ENCODE measurements at regions not wholly inside any gene's neighbourhood (a gene's known extent, or its start where the extent isn't known, plus 50 kb on each side); places are given as distances from the start of the nearest gene placed in this dataset.
"Not testable (repeated sequence)": the region's sequence is repeated elsewhere in the genome, so short reads cannot be mapped to it uniquely, and the experiment has no call there.

DNA sequence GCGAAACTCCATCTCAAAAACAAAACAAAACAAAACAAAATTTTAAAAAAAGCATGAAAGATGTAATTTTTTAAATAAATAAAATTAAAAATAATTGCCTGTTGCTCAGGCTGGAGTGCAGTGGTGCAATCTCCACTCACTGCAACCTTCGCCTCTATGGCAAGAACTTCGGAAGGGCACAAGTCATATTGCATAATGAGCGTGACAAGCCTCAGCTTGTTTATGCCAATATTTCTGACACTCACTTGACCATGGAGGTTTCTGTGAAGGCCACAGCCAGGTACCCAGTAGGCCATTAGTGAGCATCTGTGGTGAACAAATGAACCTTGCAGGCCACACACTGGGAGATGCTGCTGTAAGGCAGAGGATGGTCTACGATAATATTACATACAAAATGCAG, 106.1 kb upstream of the KMT2C start:
- no peaks in the 10 kb centered on the region for H3K27me3 ChIP-seq (ENCODE audit: insufficient read depth, low read length)
- no peak overlapping the region for H3K4me3 ChIP-seq (ENCODE audit: low read length)
- H3K27ac ChIP-seq (ENCODE audit: low read depth, low read length): no peak overlapping the region
- WGBS: 98% methylated on average over 3 of the region's 5 CpGs
- H3K4me1 ChIP-seq (ENCODE audit: insufficient read depth, low read length): peaks cover 11% of the 10 kb centered on the region
- no peaks in the 10 kb centered on the region for H3K9me3 ChIP-seq (ENCODE audit: insufficient read depth, low read depth, low read length)
- H3K9ac ChIP-seq (ENCODE audit: low read depth, low read length): no peak overlapping the region
- no peaks in the 10 kb centered on the region for H3K36me3 ChIP-seq (ENCODE audit: insufficient read depth, low read length)

DNA sequence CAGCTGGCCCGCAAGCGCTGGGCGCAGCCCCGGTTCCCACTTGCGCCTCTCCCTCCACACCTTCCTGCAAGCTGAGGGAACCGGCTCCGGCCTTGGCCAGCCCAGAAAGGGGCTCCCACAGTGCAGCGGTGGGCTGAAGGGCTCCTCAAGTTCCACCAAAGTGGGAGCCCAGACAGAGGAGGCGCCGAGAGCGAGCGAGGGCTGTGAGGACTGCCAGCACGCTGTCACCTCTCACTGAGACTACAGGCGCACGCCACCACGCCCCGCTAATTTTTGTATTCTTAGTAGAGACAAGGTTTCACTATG, 103.3 kb upstream of the KMT2C start:
- WGBS: 97% methylated on average over 17 of the region's 17 CpGs
- not testable (repeated sequence) for H3K9ac ChIP-seq (ENCODE audit: low read depth, low read length); H3K9me3 ChIP-seq (ENCODE audit: insufficient read depth, low read depth, low read length); H3K4me3 ChIP-seq (ENCODE audit: low read length); H3K4me1 ChIP-seq (ENCODE audit: insufficient read depth, low read length); H3K36me3 ChIP-seq (ENCODE audit: insufficient read depth, low read length); H3K27ac ChIP-seq (ENCODE audit: low read depth, low read length); H3K27me3 ChIP-seq (ENCODE audit: insufficient read depth, low read length)

- H3K4me1 ChIP-seq (ENCODE audit: insufficient read depth, low read length); H3K4me3 ChIP-seq (ENCODE audit: low read length); H3K36me3 ChIP-seq (ENCODE audit: insufficient read depth, low read length); H3K27ac ChIP-seq (ENCODE audit: low read depth, low read length); H3K9me3 ChIP-seq (ENCODE audit: insufficient read depth, low read depth, low read length); H3K9ac ChIP-seq (ENCODE audit: low read depth, low read length); H3K27me3 ChIP-seq (ENCODE audit: insufficient read depth, low read length): not testable (repeated sequence)
- 95% methylated on average over 46 of the region's 46 CpGs for WGBS
Measured at GRCh38 chr7:152538346-152539189, 102.8 kb upstream of the KMT2C start.

DNA sequence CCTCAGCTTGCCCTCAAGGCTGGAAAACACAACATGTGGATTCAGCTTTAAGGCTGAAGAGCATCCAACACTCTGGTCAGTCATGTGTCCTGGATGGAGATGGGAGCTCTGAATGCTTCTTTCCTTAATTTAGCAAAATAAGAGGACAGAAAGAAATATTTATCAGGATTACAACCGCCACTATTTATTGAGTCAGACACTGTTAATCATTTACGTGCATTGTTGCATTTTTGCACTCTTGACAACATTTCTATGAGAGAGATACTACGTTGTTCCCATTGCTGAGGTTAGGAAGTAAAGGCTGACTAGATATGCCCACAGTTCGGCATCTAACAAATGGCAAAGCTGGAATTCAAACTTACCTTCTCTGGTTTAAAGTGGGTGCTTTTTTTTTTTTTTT, 101.8 kb upstream of the KMT2C start:
- WGBS: 75% methylated on average over 4 of the region's 4 CpGs
- Histone ChIP-seq H3K9ac (ENCODE audit: low read depth, low read length) (no peak overlapping the region), H3K9me3 (ENCODE audit: insufficient read depth, low read depth, low read length) (no peaks in the 10 kb centered on the region), H3K27ac (ENCODE audit: low read depth, low read length) (no peak overlapping the region), H3K27me3 (ENCODE audit: insufficient read depth, low read length) (no peaks in the 10 kb centered on the region), H3K4me1 (ENCODE audit: insufficient read depth, low read length) (no peaks in the 10 kb centered on the region), H3K4me3 (ENCODE audit: low read length) (no peak overlapping the region), H3K36me3 (ENCODE audit: insufficient read depth, low read length) (no peaks in the 10 kb centered on the region)

DNA sequence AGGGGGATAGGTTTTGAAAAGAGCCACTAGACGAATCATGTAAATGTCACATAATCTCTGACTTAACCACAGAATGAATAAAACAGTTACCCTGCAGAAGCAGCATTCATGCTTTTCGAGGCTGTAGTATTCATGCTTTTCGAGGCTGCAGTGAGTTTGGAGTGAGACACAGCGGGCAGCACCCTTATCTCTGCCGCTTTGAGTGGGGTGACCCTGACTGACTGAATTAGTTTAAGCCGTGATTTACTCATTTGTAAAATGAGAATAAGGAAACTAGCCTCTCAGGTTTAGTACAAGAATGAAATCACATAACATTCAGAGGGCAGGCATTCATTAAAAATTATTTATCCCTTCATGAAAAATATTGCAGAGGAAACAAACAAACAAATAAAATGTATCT, 92.8 kb upstream of the KMT2C start:
- 92% methylated on average over 6 of the region's 6 CpGs for WGBS
- no peak overlapping the region for H3K4me3 ChIP-seq (ENCODE audit: low read length)

GRCh38 chr7:152527610-152528032, 91.8 kb upstream of the KMT2C start:
- Histone ChIP-seq H3K4me3 (ENCODE audit: low read length) (no peak overlapping the region), H3K36me3 (ENCODE audit: insufficient read depth, low read length) (no peaks in the 10 kb centered on the region), H3K9ac (ENCODE audit: low read depth, low read length) (no peak overlapping the region), H3K27me3 (ENCODE audit: insufficient read depth, low read length) (no peaks in the 10 kb centered on the region), H3K4me1 (ENCODE audit: insufficient read depth, low read length) (peaks cover 2% of the 10 kb centered on the region; the same call in 1 of the 2 replicates), H3K27ac (ENCODE audit: low read depth, low read length) (no peak overlapping the region), H3K9me3 (ENCODE audit: insufficient read depth, low read depth, low read length) (no peaks in the 10 kb centered on the region)
- WGBS: 90% methylated on average over 7 of the region's 7 CpGs

More for the DNA sequence above, 92.8 kb upstream of the KMT2C start:
- H3K9me3 ChIP-seq (ENCODE audit: insufficient read depth, low read depth, low read length): no peaks in the 10 kb centered on the region
- no peak overlapping the region for H3K9ac ChIP-seq (ENCODE audit: low read depth, low read length)
- no peaks in the 10 kb centered on the region for H3K27me3 ChIP-seq (ENCODE audit: insufficient read depth, low read length)
- H3K27ac ChIP-seq (ENCODE audit: low read depth, low read length): no peak overlapping the region
- no peaks in the 10 kb centered on the region for H3K36me3 ChIP-seq (ENCODE audit: insufficient read depth, low read length)
- no peaks in the 10 kb centered on the region for H3K4me1 ChIP-seq (ENCODE audit: insufficient read depth, low read length)

- Histone ChIP-seq H3K9me3 (ENCODE audit: insufficient read depth, low read depth, low read length) (peaks cover 6% of the 10 kb centered on the region), H3K36me3 (ENCODE audit: insufficient read depth, low read length) (no peaks in the 10 kb centered on the region), H3K27me3 (ENCODE audit: insufficient read depth, low read length) (no peaks in the 10 kb centered on the region), H3K27ac (ENCODE audit: low read depth, low read length) (no peak overlapping the region), H3K9ac (ENCODE audit: low read depth, low read length) (no peak overlapping the region), H3K4me1 (ENCODE audit: insufficient read depth, low read length) (peaks cover 5% of the 10 kb centered on the region; the same call in 1 of the 2 replicates), H3K4me3 (ENCODE audit: low read length) (no peak overlapping the region)
- WGBS: 87% methylated on average over 14 of the region's 14 CpGs
Measured at GRCh38 chr7:152523916-152524315, 88.1 kb upstream of the KMT2C start.

DNA sequence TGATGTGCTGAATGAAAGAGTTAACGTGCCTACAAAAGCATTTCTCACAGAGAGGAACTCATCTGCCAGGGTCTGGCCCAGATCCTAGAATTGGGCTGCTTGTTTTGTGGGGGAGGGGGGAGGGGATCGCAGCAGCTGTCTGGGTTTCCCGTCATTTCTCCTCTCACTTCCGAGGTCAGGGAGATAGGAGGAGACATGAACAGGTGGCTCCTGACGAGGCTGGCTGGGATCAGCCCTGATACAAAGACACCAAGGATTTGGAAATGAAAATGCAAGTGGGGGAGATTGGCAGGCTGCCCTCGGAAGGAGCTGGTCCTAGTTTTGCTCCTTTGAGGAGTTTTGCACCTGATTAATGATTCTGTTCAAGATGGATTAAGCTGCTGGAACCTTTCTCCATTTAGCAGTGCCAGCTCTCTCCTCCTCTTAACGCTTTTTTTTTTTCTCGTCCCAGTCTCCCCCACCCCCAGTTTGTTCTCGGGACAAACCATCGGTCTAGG, 86.8 kb upstream of the KMT2C start:
- Histone ChIP-seq H3K27me3 (ENCODE audit: insufficient read depth, low read length) (no peaks in the 10 kb centered on the region), H3K36me3 (ENCODE audit: insufficient read depth, low read length) (no peaks in the 10 kb centered on the region), H3K9me3 (ENCODE audit: insufficient read depth, low read depth, low read length) (peaks cover 9% of the 10 kb centered on the region), H3K4me1 (ENCODE audit: insufficient read depth, low read length) (peaks cover 5% of the 10 kb centered on the region; the same call in 1 of the 2 replicates), H3K27ac (ENCODE audit: low read depth, low read length) (no peak overlapping the region), H3K9ac (ENCODE audit: low read depth, low read length) (0 out of 2 replicates have a peak overlapping the region, but pooled peaks have one; percentile 19), H3K4me3 (ENCODE audit: low read length) (no peak overlapping the region)
- WGBS: 46% methylated on average over 10 of the region's 10 CpGs

GRCh38 chr7:152521420-152522337, 85.9 kb upstream of the KMT2C start:
- H3K36me3 ChIP-seq (ENCODE audit: insufficient read depth, low read length): no peaks in the 10 kb centered on the region
- no peaks in the 10 kb centered on the region for H3K27me3 ChIP-seq (ENCODE audit: insufficient read depth, low read length)
- H3K4me3 ChIP-seq (ENCODE audit: low read length): no peak overlapping the region
- peaks cover 5% of the 10 kb centered on the region; the same call in 1 of the 2 replicates for H3K4me1 ChIP-seq (ENCODE audit: insufficient read depth, low read length)
- H3K27ac ChIP-seq (ENCODE audit: low read depth, low read length): no peak overlapping the region
- H3K9ac ChIP-seq (ENCODE audit: low read depth, low read length): no peak overlapping the region
- 86% methylated on average over 11 of the region's 11 CpGs for WGBS
- H3K9me3 ChIP-seq (ENCODE audit: insufficient read depth, low read depth, low read length): peaks cover 9% of the 10 kb centered on the region

DNA sequence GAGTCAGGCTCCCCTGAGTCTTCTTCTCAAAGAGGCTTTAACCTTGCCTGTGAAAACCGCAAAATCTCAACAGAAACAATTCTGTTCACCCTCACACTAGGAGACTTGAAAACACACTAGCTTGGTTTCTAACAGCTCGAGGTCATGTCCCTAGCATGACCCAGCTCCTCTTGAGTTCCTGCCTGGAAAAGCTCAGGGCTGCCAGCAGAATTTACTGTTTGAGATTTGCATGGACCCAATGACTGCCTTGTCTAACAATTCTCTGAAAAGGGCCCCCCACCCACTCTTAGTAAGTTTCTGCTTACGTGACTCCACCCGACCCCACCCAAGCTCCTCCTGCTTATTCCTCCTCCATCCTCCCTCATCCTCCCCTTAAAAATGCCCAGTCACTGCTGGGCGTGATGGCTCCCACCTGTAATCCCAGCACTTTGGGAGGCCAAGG, 85.1 kb upstream of the KMT2C start:
- H3K4me3 ChIP-seq (ENCODE audit: low read length): no peak overlapping the region
- WGBS: 88% methylated on average over 5 of the region's 5 CpGs
- no peak overlapping the region for H3K9ac ChIP-seq (ENCODE audit: low read depth, low read length)
- no peak overlapping the region for H3K27ac ChIP-seq (ENCODE audit: low read depth, low read length)
- no peaks in the 10 kb centered on the region for H3K36me3 ChIP-seq (ENCODE audit: insufficient read depth, low read length)
- H3K9me3 ChIP-seq (ENCODE audit: insufficient read depth, low read depth, low read length): peaks cover 9% of the 10 kb centered on the region
- no peaks in the 10 kb centered on the region for H3K27me3 ChIP-seq (ENCODE audit: insufficient read depth, low read length)
- peaks cover 5% of the 10 kb centered on the region; the same call in 1 of the 2 replicates for H3K4me1 ChIP-seq (ENCODE audit: insufficient read depth, low read length)

DNA sequence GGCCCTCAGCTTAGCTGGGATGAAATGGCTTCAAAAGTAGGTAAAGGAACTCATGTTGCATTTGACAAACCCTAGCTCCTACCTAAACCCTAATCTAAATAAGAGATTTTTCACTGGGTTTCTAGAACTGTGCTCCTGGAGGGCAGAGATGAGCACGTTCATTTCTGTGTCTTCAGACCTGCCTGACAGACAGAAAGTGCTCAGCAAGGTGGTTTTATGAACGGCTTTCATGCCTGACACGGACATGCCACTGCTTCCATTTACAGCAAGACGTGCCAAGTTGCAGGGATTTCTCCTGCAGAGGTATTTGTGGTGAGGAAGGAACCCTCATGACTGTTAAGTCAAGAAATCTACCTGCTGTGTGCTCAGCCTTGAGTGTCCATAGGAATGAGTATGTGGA, 83.5 kb upstream of the KMT2C start:
- Histone ChIP-seq H3K27me3 (ENCODE audit: insufficient read depth, low read length) (no peaks in the 10 kb centered on the region), H3K36me3 (ENCODE audit: insufficient read depth, low read length) (no peaks in the 10 kb centered on the region), H3K9me3 (ENCODE audit: insufficient read depth, low read depth, low read length) (peaks cover 9% of the 10 kb centered on the region), H3K27ac (ENCODE audit: low read depth, low read length) (no peak overlapping the region), H3K4me1 (ENCODE audit: insufficient read depth, low read length) (peaks cover 5% of the 10 kb centered on the region; the same call in 1 of the 2 replicates), H3K4me3 (ENCODE audit: low read length) (no peak overlapping the region), H3K9ac (ENCODE audit: low read depth, low read length) (no peak overlapping the region)
- 83% methylated on average over 4 of the region's 4 CpGs for WGBS

All from HUES64 (cell line).